Stimulated activated naive B cell treated with anti-CD40 and anti-IgM and Interleukin-4, amounts not matched to agents 10 μg/mL and 1 μg/mL and 100 μg/mL, for 72 hours (primary cell): ENCODE measurements at regions not wholly inside any gene's neighbourhood (a gene's known extent, or its start where the extent isn't known, plus 50 kb on each side); places are given as distances from the start of the nearest gene placed in this dataset.
"Not testable (repeated sequence)": the region's sequence is repeated elsewhere in the genome, so short reads cannot be mapped to it uniquely, and the experiment has no call there.

Experiments used
- ATAC-seq, 2 donors: fragments of 150-1000 bp; cut with Tn5 transposase; replicated peaks; 2 replicates each; pipeline ENCODE4 v1.10.0; 2021; ENCODE audit warnings: moderate library complexity in 1 of 2
- DNase-seq: peaks from one replicate; pipeline ENCODE4 v3.0.0; 2021
- H3K27ac Mint-ChIP-seq: one replicate; pipeline ENCODE4 v1.8.0; 2022; ENCODE audit warnings: mild to moderate bottlenecking, mixed read lengths
- H3K27me3 Mint-ChIP-seq, 2 donors: one replicate each; pipeline ENCODE4 v1.8.0; 2022; ENCODE audit warnings: mixed read lengths in 2 of 2
- H3K36me3 Mint-ChIP-seq, 2 donors: one replicate each; pipeline ENCODE4 v1.8.0; 2022; ENCODE audit warnings: mixed read lengths in 2 of 2, mild to moderate bottlenecking in 1 of 2
- H3K4me1 Mint-ChIP-seq, 2 donors: one replicate each; pipeline ENCODE4 v1.8.0; 2022; ENCODE audit warnings: mixed read lengths in 2 of 2, mild to moderate bottlenecking in 1 of 2
- H3K4me3 Mint-ChIP-seq, 2 donors: one replicate each; pipeline ENCODE4 v1.8.0; 2022; ENCODE audit warnings: mild to moderate bottlenecking in 2 of 2, mixed read lengths in 2 of 2, moderate library complexity in 1 of 2
- H3K9me3 Mint-ChIP-seq, 2 donors: one replicate each; pipeline ENCODE4 v1.8.0; 2022; ENCODE audit warnings: mixed read lengths in 2 of 2, mild to moderate bottlenecking in 1 of 2

GRCh38 chr16:86879268-86879667, 300.9 kb downstream of the FOXL1 start:
- no peak for ATAC-seq
- H3K27ac Mint-ChIP-seq = no peak overlapping the region
- H3K9me3 Mint-ChIP-seq = peaks cover 10 to 13% of the 10 kb centered on the region in 2 donors
- no peak for DNase-seq
- no peaks in the 10 kb centered on the region for H3K4me1 Mint-ChIP-seq
- H3K4me3 Mint-ChIP-seq = no peak overlapping the region
- peaks cover 53 to 66% of the 10 kb centered on the region in 2 donors for H3K27me3 Mint-ChIP-seq
- peaks cover 0 to 3% of the 10 kb centered on the region in 2 donors for H3K36me3 Mint-ChIP-seq

GRCh38 chr16:86880316-86881117, 302.2 kb downstream of the FOXL1 start:
- Mint-ChIP-seq H3K27ac (no peak overlapping the region), H3K36me3 (peaks cover 0 to 3% of the 10 kb centered on the region in 2 donors), H3K9me3 (peaks cover 10 to 13% of the 10 kb centered on the region in 2 donors), H3K4me3 (no peak overlapping the region), H3K4me1 (no peaks in the 10 kb centered on the region), H3K27me3 (peaks cover 50 to 66% of the 10 kb centered on the region in 2 donors)
- DNase-seq (no peak), ATAC-seq (no peak)

GRCh38 chr16:86881118-86881510, 302.8 kb downstream of the FOXL1 start:
- H3K27me3 Mint-ChIP-seq = peaks cover 45 to 60% of the 10 kb centered on the region in 2 donors
- H3K36me3 Mint-ChIP-seq = peaks cover 0 to 3% of the 10 kb centered on the region in 2 donors
- H3K9me3 Mint-ChIP-seq = peaks cover 8% of the 10 kb centered on the region in 2 donors
- H3K4me1 Mint-ChIP-seq = no peaks in the 10 kb centered on the region
- ATAC-seq (no peak), DNase-seq (no peak)
- no peak overlapping the region for H3K4me3 Mint-ChIP-seq
- H3K27ac Mint-ChIP-seq = no peak overlapping the region

- H3K27me3 Mint-ChIP-seq = peaks cover 41 to 57% of the 10 kb centered on the region in 2 donors
- no peaks in the 10 kb centered on the region for H3K4me1 Mint-ChIP-seq
- peaks cover 8% of the 10 kb centered on the region in 2 donors for H3K9me3 Mint-ChIP-seq
- no peak overlapping the region for H3K27ac Mint-ChIP-seq
- DNase-seq (no peak), ATAC-seq (no peak)
- H3K4me3 Mint-ChIP-seq = no peak overlapping the region
- peaks cover 0 to 3% of the 10 kb centered on the region in 2 donors for H3K36me3 Mint-ChIP-seq
Measured at GRCh38 chr16:86881861-86882273, 303.5 kb downstream of the FOXL1 start.

GRCh38 chr16:86882586-86883280, 304.4 kb downstream of the FOXL1 start:
- Mint-ChIP-seq H3K27me3 (peaks cover 33 to 49% of the 10 kb centered on the region in 2 donors), H3K4me3 (no peak overlapping the region), H3K36me3 (no peaks in the 10 kb centered on the region), H3K27ac (no peak overlapping the region), H3K4me1 (no peaks in the 10 kb centered on the region), H3K9me3 (peaks cover 3 to 5% of the 10 kb centered on the region in 2 donors)
- DNase-seq (no peak), ATAC-seq (no peak)

- ATAC-seq (no peak), DNase-seq (no peak)
- Mint-ChIP-seq H3K27me3 (peaks cover 25 to 38% of the 10 kb centered on the region in 2 donors), H3K36me3 (no peaks in the 10 kb centered on the region), H3K9me3 (peaks cover under 1 to 3% of the 10 kb centered on the region in 2 donors), H3K4me1 (no peaks in the 10 kb centered on the region), H3K27ac (no peak overlapping the region), H3K4me3 (no peak overlapping the region)
Measured at GRCh38 chr16:86883583-86884389, 305.4 kb downstream of the FOXL1 start.

GRCh38 chr16:86884390-86884650, 306.0 kb downstream of the FOXL1 start:
- Mint-ChIP-seq H3K4me3 (no peak overlapping the region), H3K27me3 (peaks cover 21 to 33% of the 10 kb centered on the region in 2 donors), H3K9me3 (peaks cover 6% of the 10 kb centered on the region in 2 donors), H3K36me3 (no peaks in the 10 kb centered on the region), H3K27ac (no peak overlapping the region), H3K4me1 (no peaks in the 10 kb centered on the region)
- ATAC-seq (no peak), DNase-seq (no peak)

- Mint-ChIP-seq H3K27me3 (peaks cover 13 to 25% of the 10 kb centered on the region in 2 donors), H3K9me3 (peaks cover 6 to 9% of the 10 kb centered on the region in 2 donors), H3K4me3 (no peak overlapping the region), H3K36me3 (no peaks in the 10 kb centered on the region), H3K4me1 (no peaks in the 10 kb centered on the region), H3K27ac (no peak overlapping the region)
- DNase-seq = no peak
- ATAC-seq = no peak
Measured at GRCh38 chr16:86885139-86885538, 306.8 kb downstream of the FOXL1 start.

GRCh38 chr16:86886651-86887050, 308.3 kb downstream of the FOXL1 start:
- peaks cover 6 to 9% of the 10 kb centered on the region in 2 donors for H3K27me3 Mint-ChIP-seq

GRCh38 chr16:86887416-86887815, 309.1 kb downstream of the FOXL1 start:
- Mint-ChIP-seq H3K9me3 (peaks cover 3 to 9% of the 10 kb centered on the region in 2 donors), H3K4me3 (no peak overlapping the region), H3K27ac (no peak overlapping the region), H3K4me1 (no peaks in the 10 kb centered on the region), H3K36me3 (no peaks in the 10 kb centered on the region), H3K27me3 (peaks cover 6 to 7% of the 10 kb centered on the region in 2 donors)
- ATAC-seq (no peak), DNase-seq (no peak)

More at GRCh38 chr16:86886651-86887050, 308.3 kb downstream of the FOXL1 start:
- no peak overlapping the region for H3K4me3 Mint-ChIP-seq
- H3K36me3 Mint-ChIP-seq = no peaks in the 10 kb centered on the region
- H3K27ac Mint-ChIP-seq = no peak overlapping the region
- ATAC-seq (no peak), DNase-seq (no peak)
- H3K9me3 Mint-ChIP-seq = peaks cover 3 to 9% of the 10 kb centered on the region in 2 donors
- H3K4me1 Mint-ChIP-seq = no peaks in the 10 kb centered on the region

GRCh38 chr16:86888231-86889053, 310.1 kb downstream of the FOXL1 start:
- DNase-seq (no peak), ATAC-seq (no peak)
- Mint-ChIP-seq H3K27me3 (peaks cover 5 to 10% of the 10 kb centered on the region in 2 donors), H3K36me3 (no peaks in the 10 kb centered on the region), H3K4me1 (no peaks in the 10 kb centered on the region), H3K9me3 (peaks cover 3 to 9% of the 10 kb centered on the region in 2 donors), H3K4me3 (no peak overlapping the region), H3K27ac (no peak overlapping the region)

- H3K4me1 Mint-ChIP-seq, H3K4me3 Mint-ChIP-seq, ATAC-seq, H3K27ac Mint-ChIP-seq, H3K36me3 Mint-ChIP-seq, H3K9me3 Mint-ChIP-seq, DNase-seq: not testable (repeated sequence)
- peaks cover 8 to 14% of the 10 kb centered on the region in 2 donors for H3K27me3 Mint-ChIP-seq
Measured at GRCh38 chr16:86889054-86889366, 310.7 kb downstream of the FOXL1 start.

- Mint-ChIP-seq H3K27ac (no peak overlapping the region), H3K4me3 (no peak overlapping the region), H3K36me3 (no peaks in the 10 kb centered on the region), H3K27me3 (peaks cover 11 to 18% of the 10 kb centered on the region in 2 donors), H3K9me3 (peaks cover 3 to 9% of the 10 kb centered on the region in 2 donors), H3K4me1 (no peaks in the 10 kb centered on the region)
- DNase-seq (no peak), ATAC-seq (no peak)
Measured at GRCh38 chr16:86889974-86890373, 311.6 kb downstream of the FOXL1 start.

- H3K4me1 Mint-ChIP-seq = no peaks in the 10 kb centered on the region
- H3K27ac Mint-ChIP-seq = no peak overlapping the region
- H3K9me3 Mint-ChIP-seq = peaks cover 3 to 9% of the 10 kb centered on the region in 2 donors
- no peak for DNase-seq
- no peak for ATAC-seq
- H3K4me3 Mint-ChIP-seq = no peak overlapping the region
- H3K27me3 Mint-ChIP-seq = peaks cover 11 to 25% of the 10 kb centered on the region in 2 donors
- no peaks in the 10 kb centered on the region for H3K36me3 Mint-ChIP-seq
Measured at GRCh38 chr16:86891121-86891520, 312.8 kb downstream of the FOXL1 start.
